VCaP (cell line): ENCODE measurements at regions not wholly inside any gene's neighbourhood (a gene's known extent, or its start where the extent isn't known, plus 50 kb on each side); places are given as distances from the start of the nearest gene placed in this dataset.
"Not testable (repeated sequence)": the region's sequence is repeated elsewhere in the genome, so short reads cannot be mapped to it uniquely, and the experiment has no call there.

Source experiments
- H3K27ac ChIP-seq: fragments of 450-650 bp; 2 replicates; pipeline ENCODE4 v1.5.1; 2017
- CTCF ChIP-seq: fragments of 450-650 bp; conservative IDR thresholded peaks from 2 replicates; pipeline ENCODE4 v1.5.1; 2017; ENCODE audit warnings: mild to moderate bottlenecking, moderate library complexity

DNA sequence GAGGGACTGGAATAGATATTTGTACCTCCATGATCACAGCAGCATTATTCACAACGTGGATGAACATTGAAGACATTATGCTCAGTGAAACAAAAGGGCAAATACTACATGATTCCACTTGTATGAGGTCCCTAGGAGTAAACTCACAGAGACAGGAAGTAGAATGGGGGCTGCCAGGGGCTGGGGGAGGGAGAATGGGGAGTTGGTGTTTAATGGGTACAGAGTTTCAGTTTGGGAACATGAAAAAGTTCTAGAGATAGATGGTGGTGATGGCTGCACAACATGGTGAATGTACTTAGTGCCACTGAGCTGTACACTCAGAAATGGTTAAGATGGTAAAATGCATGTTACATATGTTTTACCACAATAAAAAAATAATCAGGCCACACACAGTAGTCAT lies 164.3 kb upstream of the RREB1 start:
- no peak overlapping the region for H3K27ac ChIP-seq
- TF ChIP-seq CTCF = no peak

DNA sequence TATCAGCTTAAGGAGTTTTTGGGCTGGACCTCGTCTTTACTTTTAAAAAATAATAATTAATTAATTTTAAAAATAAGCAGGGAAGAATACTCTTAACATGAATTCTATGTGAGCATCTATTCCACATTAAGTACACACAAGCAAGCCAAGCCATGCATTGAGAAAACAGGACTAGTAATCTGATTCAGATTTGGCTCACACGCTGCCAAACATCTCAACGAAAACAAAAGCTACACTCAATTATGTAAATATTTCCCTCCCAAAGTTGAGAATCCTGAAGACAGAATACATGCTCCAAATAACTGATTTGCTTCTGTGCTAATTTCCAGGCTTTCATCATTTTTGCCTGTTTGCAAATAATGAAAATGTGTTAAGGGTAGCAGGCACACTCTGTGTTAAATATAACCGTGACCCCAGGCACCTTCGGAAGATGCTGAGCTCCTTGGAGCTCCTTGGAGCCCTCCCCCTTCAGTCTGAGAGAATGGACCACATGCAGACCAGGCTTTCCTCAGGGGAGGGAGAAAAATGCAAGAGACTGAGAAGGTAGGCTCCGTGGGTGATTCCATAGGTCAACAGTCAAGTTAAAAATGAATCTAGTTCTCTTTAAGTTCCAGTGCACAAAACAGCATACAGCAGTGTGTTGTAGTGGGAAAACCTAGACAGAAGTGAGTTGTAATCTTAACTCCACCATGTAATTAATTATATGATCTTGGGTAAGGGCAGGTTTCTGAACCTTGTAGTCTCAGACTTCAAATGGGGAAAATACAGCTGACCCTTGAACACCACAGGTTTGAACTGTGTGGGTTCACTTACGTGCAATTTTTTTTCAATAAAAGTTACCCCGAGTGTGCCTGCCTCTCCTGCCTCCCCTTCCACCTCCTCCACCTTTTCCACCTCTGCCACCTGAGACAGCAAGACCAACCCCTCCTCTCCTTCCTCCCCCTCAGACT lies 161.3 kb upstream of the RREB1 start:
- TF ChIP-seq CTCF = no peak

DNA sequence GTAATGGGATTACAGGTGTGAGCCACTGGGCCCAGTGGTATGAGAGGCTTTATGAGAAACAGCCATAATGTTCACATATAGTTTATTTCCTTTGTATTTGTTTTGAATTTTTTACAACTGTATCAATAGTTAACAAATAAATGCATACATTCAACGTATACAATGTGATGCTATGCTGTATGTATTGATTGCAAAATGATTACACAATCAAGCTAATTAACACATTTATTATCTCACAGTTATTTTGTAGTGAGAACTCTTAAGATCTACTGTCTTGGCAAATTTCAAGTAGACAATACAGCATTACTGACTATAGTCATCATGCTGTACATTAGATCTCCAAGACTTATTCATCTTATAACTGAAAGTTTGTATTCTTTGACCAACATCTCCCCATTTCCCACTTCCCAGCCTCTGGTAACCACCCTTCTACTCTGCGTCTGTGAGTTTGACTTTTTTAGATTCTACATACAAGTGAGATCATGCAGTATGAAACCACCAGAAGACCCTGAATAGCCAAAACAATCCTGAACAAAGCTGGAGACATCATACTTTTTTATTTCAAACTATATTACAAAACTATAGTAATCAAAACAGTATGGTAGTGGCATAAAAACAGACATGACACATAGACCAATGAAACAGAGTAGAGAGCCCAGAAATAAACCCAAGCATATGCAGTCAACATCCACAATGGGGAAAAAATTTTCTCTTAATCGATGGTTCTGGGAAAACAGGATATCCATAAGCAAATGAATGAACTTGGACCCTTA lies 157.2 kb upstream of the RREB1 start:
- no peak for TF ChIP-seq CTCF
- H3K27ac ChIP-seq = no peak overlapping the region

More for the DNA sequence above, 161.3 kb upstream of the RREB1 start:
- H3K27ac ChIP-seq = no peak overlapping the region

GRCh38 chr6:6951355-6951754 lies 156.4 kb upstream of the RREB1 start:
- TF ChIP-seq CTCF = no peak
- no peak overlapping the region for H3K27ac ChIP-seq

- no peak overlapping the region for H3K27ac ChIP-seq
- TF ChIP-seq CTCF = no peak
These were observed 155.3 kb upstream of the RREB1 start for GRCh38 chr6:6952484-6952883.

- H3K27ac ChIP-seq = not testable (repeated sequence)
These were observed 154.8 kb upstream of the RREB1 start for GRCh38 chr6:6952927-6953326.

DNA sequence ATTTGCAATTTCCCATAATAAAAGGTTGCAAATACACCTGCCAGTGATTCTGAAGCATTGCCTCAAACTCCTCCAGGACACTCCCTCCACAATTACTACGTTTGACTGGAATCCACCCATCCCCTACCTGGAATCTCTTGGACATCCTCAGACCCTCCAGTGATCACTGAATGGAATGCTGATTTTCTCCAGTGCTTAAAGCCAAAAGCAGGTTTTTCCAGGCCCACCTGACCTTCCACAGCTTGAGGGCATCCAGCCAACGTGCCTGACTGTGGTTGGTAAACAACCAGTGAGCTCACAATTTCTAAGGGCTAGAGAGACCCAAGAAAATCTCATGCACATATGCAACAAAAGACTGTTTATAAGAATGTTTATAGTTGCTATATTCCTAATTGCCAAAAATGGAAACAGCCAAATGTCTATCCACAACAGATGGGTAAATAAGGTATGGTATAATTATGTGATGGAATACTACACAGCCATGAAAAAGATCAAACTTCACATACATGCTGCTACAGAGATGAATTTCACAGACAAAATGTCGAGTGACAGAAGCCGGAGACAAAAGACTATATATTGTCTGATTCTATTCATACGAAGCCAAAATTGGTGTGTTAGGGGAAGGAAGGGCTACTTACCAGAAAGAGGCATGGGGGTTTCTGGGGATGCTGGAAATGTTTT lies 147.1 kb upstream of the RREB1 start:
- TF ChIP-seq CTCF = no peak
- H3K27ac ChIP-seq = no peak overlapping the region
